PC-9 (cell line): ENCODE measurements at regions not wholly inside any gene's neighbourhood (a gene's known extent, or its start where the extent isn't known, plus 50 kb on each side); places are given as distances from the start of the nearest gene placed in this dataset.

ENCODE experiments used
- BruUV-seq: library from RNA; stranded (reverse); fragments of 400-500 nt; replicated peaks from 2 replicates; lab custom pipeline; 2021; lab: Mats Ljungman, UMichigan
- CTCF ChIA-PET: fragments of 300-600 bp; sonication (Branson Sonifier 250); formaldehyde crosslinking; loops from one replicate; lab custom pipeline; 2022; ENCODE audit warnings: antibody characterized with exemption; lab: Charles Lee
- POLR2A ChIA-PET: fragments of 300-600 bp; sonication (Branson Sonifier 250); formaldehyde crosslinking; loops from one replicate; lab custom pipeline; 2022; ENCODE audit warnings: antibody characterized with exemption; ENCODE audit not compliant: unreplicated experiment; lab: Charles Lee
- DNase-seq, 2 experiments: peaks; one replicate each; pipeline versions ENCODE4 v3.0.0 to v3.0.0-alpha.2; 2015 to 2022; ENCODE audit warnings: mixed read lengths in 1 of 2
- H2AFZ ChIP-seq: fragments of 200-600 bp; sonication (generic); 2 replicates; pipeline ENCODE4 v1.8.1; 2017; ENCODE audit warnings: antibody characterized with exemption
- H3F3A ChIP-seq: fragments of 200-600 bp; sonication (generic); 2 replicates; pipeline ENCODE4 v1.8.1; 2017; ENCODE audit warnings: antibody characterized with exemption, mild to moderate bottlenecking, low read depth; ENCODE audit not compliant: insufficient read depth
- H3K27ac ChIP-seq: fragments of 200-600 bp; sonication (generic); 2 replicates; pipeline ENCODE4 v1.6.1; 2016; ENCODE audit warnings: mixed run types
- H3K27me3 ChIP-seq: fragments of 200-600 bp; sonication (generic); 2 replicates; pipeline ENCODE4 v1.6.1; 2016; ENCODE audit warnings: low read depth, mixed run types; ENCODE audit not compliant: insufficient read depth
- H3K36me3 ChIP-seq: fragments of 200-600 bp; sonication (generic); 2 replicates; pipeline ENCODE4 v1.6.1; 2016; ENCODE audit warnings: low read depth, mixed run types
- H3K4me1 ChIP-seq: fragments of 200-600 bp; sonication (generic); replicated peaks from 2 replicates; pipeline ENCODE4 v1.6.1; 2016; ENCODE audit warnings: mixed run types; ENCODE audit not compliant: insufficient read depth
- H3K4me2 ChIP-seq: fragments of 200-600 bp; sonication (generic); 2 replicates; pipeline ENCODE4 v1.6.1; 2017; ENCODE audit warnings: mixed run types
- H3K4me3 ChIP-seq: fragments of 200-600 bp; sonication (generic); 2 replicates; pipeline ENCODE4 v1.6.1; 2016; ENCODE audit warnings: mixed run types
- H3K79me2 ChIP-seq: fragments of 200-600 bp; sonication (generic); 2 replicates; pipeline ENCODE4 v1.6.1; 2017; ENCODE audit warnings: low read depth, mixed run types
- H3K9me2 ChIP-seq: fragments of 200-600 bp; sonication (generic); 2 replicates; pipeline ENCODE4 v1.8.1; 2017; ENCODE audit warnings: mild to moderate bottlenecking; ENCODE audit not compliant: insufficient read depth
- H3K9me3 ChIP-seq: fragments of 200-600 bp; sonication (generic); 2 replicates; pipeline ENCODE4 v1.8.1; 2016; ENCODE audit warnings: low read depth; ENCODE audit not compliant: insufficient read depth
- H4K20me1 ChIP-seq: fragments of 200-600 bp; sonication (generic); 2 replicates; pipeline ENCODE4 v1.8.1; 2017; ENCODE audit not compliant: insufficient read depth
- EZH2 ChIP-seq: fragments of 200-600 bp; sonication (generic); IDR thresholded peaks from 2 replicates; pipeline ENCODE4 v1.8.0; 2017; ENCODE audit warnings: antibody characterized with exemption, low read depth
- intact Hi-C: fragments of 100-400 bp; cut with micrococcal nuclease; formaldehyde crosslinking; loops from one replicate; pipeline ENCODE4 v1.10.0; 2022; ENCODE audit not compliant: unreplicated experiment
- TF ChIP-seq, protein P1 (sequence below): fragments of 200-600 bp; sonication (generic); conservative IDR thresholded peaks from 2 replicates; pipeline ENCODE4 v1.6.1; 2017; ENCODE audit warnings: mixed run types, antibody characterized with exemption, mild to moderate bottlenecking, moderate library complexity

DNA sequence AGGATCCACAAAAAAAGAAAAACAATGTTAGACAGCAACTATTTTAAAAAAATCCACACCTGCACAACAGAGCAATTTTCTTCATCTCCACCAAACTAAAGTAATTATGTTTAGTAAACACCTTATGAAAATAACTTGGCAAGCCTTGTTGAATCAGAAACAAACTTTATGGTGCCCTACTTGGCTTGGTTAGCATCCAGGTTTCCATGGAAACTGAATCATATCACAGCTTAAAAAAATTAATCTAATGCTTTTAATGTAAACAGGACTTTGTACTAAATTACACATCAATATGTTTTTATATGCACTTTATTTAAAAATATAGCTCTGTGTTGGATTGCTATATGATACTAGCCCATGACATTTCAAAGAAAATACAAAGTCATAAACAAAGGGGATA, 1882.4 kb downstream of the SUCLG1 start:
- CTCF ChIA-PET = no interaction called here
- POLR2A ChIA-PET = no interaction called here
- H3K27ac ChIP-seq = no peak overlapping the region
- BruUV-seq = no TSS peak
- H3K79me2 ChIP-seq = no peaks in the 10 kb centered on the region
- H3K9me2 ChIP-seq = no peaks in the 10 kb centered on the region
- H3K9me3 ChIP-seq = no peaks in the 10 kb centered on the region
- no peak for DNase-seq
- no peak overlapping the region for H3K4me2 ChIP-seq
- TF ChIP-seq, protein P1, sequence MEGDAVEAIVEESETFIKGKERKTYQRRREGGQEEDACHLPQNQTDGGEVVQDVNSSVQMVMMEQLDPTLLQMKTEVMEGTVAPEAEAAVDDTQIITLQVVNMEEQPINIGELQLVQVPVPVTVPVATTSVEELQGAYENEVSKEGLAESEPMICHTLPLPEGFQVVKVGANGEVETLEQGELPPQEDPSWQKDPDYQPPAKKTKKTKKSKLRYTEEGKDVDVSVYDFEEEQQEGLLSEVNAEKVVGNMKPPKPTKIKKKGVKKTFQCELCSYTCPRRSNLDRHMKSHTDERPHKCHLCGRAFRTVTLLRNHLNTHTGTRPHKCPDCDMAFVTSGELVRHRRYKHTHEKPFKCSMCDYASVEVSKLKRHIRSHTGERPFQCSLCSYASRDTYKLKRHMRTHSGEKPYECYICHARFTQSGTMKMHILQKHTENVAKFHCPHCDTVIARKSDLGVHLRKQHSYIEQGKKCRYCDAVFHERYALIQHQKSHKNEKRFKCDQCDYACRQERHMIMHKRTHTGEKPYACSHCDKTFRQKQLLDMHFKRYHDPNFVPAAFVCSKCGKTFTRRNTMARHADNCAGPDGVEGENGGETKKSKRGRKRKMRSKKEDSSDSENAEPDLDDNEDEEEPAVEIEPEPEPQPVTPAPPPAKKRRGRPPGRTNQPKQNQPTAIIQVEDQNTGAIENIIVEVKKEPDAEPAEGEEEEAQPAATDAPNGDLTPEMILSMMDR = no peak
- TF ChIP-seq EZH2 = no peak
- no peak overlapping the region for H2AFZ ChIP-seq
- no peaks in the 10 kb centered on the region for H3K4me1 ChIP-seq
- intact Hi-C loops = no loop called here
- H3K4me3 ChIP-seq = no peak overlapping the region
- H4K20me1 ChIP-seq = no peaks in the 10 kb centered on the region
- H3K36me3 ChIP-seq = no peaks in the 10 kb centered on the region
- H3F3A ChIP-seq = no peaks in the 10 kb centered on the region
- H3K27me3 ChIP-seq = no peaks in the 10 kb centered on the region

DNA sequence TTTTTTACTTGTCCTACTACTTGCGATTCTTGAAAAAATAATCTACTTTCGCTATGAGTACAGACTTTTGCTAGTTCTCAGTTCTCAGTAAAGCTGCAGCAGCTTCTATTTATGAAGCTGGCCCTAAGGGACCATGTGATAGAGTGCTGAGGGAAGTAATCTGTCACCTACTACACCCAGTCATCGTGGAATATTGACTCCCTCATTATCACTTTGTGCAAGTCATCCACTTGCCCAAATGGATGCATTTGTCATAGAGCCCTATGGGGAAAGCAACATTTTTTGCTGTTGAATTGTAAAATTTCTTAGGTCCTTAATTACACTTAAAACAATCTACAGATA, 1919.8 kb downstream of the SUCLG1 start:
- H3K4me3 ChIP-seq = no peak overlapping the region
- no peaks in the 10 kb centered on the region for H3K79me2 ChIP-seq
- H3K36me3 ChIP-seq = no peaks in the 10 kb centered on the region
- POLR2A ChIA-PET = no interaction called here
- H3K9me3 ChIP-seq = no peaks in the 10 kb centered on the region
- no peaks in the 10 kb centered on the region for H3K27me3 ChIP-seq
- CTCF ChIA-PET = no interaction called here
- no peaks in the 10 kb centered on the region for H4K20me1 ChIP-seq
- H3K27ac ChIP-seq = no peak overlapping the region
- H3F3A ChIP-seq = no peaks in the 10 kb centered on the region
- DNase-seq = no peak
- no peak overlapping the region for H2AFZ ChIP-seq
- intact Hi-C loops = no loop called here
- H3K4me1 ChIP-seq = no peaks in the 10 kb centered on the region
- TF ChIP-seq, protein P1 = no peak
- no peak for TF ChIP-seq EZH2
- BruUV-seq = no TSS peak
- H3K4me2 ChIP-seq = no peak overlapping the region
- no peaks in the 10 kb centered on the region for H3K9me2 ChIP-seq

DNA sequence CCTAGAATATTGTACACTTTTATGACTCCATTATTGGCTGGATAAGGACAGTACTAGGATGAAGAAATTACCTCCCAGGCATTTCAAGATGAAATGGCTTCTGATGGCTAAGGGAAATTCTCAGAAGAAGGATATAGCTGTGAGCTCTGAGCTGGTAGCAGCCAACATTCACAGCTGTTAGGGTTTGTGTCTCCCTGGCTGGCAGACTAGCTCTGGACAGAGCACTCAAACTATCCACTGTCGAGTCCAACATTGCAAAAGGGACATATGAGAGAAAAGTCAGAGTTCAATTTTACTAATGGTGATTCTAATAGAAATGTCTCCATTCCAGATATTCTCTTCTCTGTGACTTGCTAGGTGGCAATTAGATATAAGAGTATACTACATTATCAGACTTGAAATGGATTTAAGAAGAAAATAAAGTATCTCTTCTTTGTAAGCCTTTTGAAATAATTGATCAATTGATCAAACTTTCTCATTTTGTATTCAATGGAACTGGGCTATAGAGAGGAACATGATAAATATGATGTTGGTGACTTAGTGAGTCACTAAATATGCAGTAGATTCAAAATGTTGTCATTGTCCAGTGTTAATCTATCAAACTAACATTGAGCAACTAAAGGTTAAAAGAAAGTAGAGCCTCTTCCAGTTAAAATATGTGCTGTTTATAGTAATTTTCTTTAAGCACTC, 1920.3 kb downstream of the SUCLG1 start:
- ChIA-PET CTCF (no interaction called here), POLR2A (no interaction called here)
- intact Hi-C loops = no loop called here
- Histone ChIP-seq H3F3A (no peaks in the 10 kb centered on the region), H2AFZ (no peak overlapping the region), H3K27ac (no peak overlapping the region), H3K4me2 (no peak overlapping the region), H3K9me2 (no peaks in the 10 kb centered on the region), H3K27me3 (no peaks in the 10 kb centered on the region), H3K4me3 (no peak overlapping the region), H3K4me1 (no peaks in the 10 kb centered on the region), H3K79me2 (no peaks in the 10 kb centered on the region), H3K9me3 (no peaks in the 10 kb centered on the region), H4K20me1 (no peaks in the 10 kb centered on the region), H3K36me3 (no peaks in the 10 kb centered on the region)
- TF ChIP-seq, protein P1 = no peak
- TF ChIP-seq EZH2 = no peak
- DNase-seq = no peak
- no TSS peak for BruUV-seq
